Ascending aorta (tissue), 2 donors: ENCODE measurements at regions not wholly inside any gene's neighbourhood (a gene's known extent, or its start where the extent isn't known, plus 50 kb on each side); places are given as distances from the start of the nearest gene placed in this dataset.

Source experiments
- DNase-seq, 2 donors: peaks; one replicate each; pipeline ENCODE4 v3.0.0-alpha.2; 2019; ENCODE audit warnings: low spot score in 2 of 2
- H3K27ac ChIP-seq, 2 donors: fragments of 200-600 bp; sonication (generic); one replicate each; pipeline ENCODE4 v1.5.1; 2016 to 2017; ENCODE audit warnings: mild to moderate bottlenecking in 1 of 2
- H3K27me3 ChIP-seq: fragments of 200-600 bp; sonication (generic); one replicate; pipeline ENCODE4 v1.5.1; 2017
- H3K36me3 ChIP-seq, 2 donors: fragments of 200-600 bp; sonication (generic); one replicate each; pipeline ENCODE4 v1.5.1; 2016
- H3K4me1 ChIP-seq, 2 donors: fragments of 200-600 bp; sonication (generic); one replicate each; pipeline ENCODE4 v1.5.1; 2016 to 2017; ENCODE audit warnings: mild to moderate bottlenecking in 1 of 2
- H3K4me3 ChIP-seq, 2 donors: fragments of 200-600 bp; sonication (generic); one replicate each; pipeline ENCODE4 v1.5.1; 2016 to 2017; ENCODE audit warnings: mild to moderate bottlenecking in 1 of 2
- H3K9me3 ChIP-seq, 2 donors: fragments of 200-600 bp; sonication (generic); one replicate each; pipeline ENCODE4 v1.5.1; 2016
- intact Hi-C: fragments of 100-400 bp; cut with DNase I; formaldehyde crosslinking; loops from one replicate; pipeline ENCODE4 v1.15.1; 2023
- TF ChIP-seq, protein P1 (sequence below), 3 experiments: fragments of 200-600 bp in 2 of 3; fragments of 450-650 bp in 1 of 3; sonication (generic) in 2 of 3; IDR thresholded peaks; one replicate each; pipeline ENCODE4 v1.5.1; 2016 to 2019; ENCODE audit warnings: antibody characterized with exemption in 3 of 3, mild to moderate bottlenecking in 1 of 3, moderate library complexity in 1 of 3

- Histone ChIP-seq H3K4me3 (no peak overlapping the region), H3K9me3 (no peaks in the 10 kb centered on the region), H3K27me3 (no peaks in the 10 kb centered on the region), H3K36me3 (no peaks in the 10 kb centered on the region), H3K27ac (no peak overlapping the region), H3K4me1 (peaks cover 3 to 10% of the 10 kb centered on the region in 2 donors)
- TF ChIP-seq, protein P1, sequence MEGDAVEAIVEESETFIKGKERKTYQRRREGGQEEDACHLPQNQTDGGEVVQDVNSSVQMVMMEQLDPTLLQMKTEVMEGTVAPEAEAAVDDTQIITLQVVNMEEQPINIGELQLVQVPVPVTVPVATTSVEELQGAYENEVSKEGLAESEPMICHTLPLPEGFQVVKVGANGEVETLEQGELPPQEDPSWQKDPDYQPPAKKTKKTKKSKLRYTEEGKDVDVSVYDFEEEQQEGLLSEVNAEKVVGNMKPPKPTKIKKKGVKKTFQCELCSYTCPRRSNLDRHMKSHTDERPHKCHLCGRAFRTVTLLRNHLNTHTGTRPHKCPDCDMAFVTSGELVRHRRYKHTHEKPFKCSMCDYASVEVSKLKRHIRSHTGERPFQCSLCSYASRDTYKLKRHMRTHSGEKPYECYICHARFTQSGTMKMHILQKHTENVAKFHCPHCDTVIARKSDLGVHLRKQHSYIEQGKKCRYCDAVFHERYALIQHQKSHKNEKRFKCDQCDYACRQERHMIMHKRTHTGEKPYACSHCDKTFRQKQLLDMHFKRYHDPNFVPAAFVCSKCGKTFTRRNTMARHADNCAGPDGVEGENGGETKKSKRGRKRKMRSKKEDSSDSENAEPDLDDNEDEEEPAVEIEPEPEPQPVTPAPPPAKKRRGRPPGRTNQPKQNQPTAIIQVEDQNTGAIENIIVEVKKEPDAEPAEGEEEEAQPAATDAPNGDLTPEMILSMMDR (IDR thresholded peaks at IDR 0.05) = no peak
- intact Hi-C loops = loop anchor here (5.0 to 10.0 kb wide), 2 partner anchors 63 to 925 kb away; no protein-coding TSS in a partner anchor
- no peak for DNase-seq
These were observed 129.2 kb downstream of the UNC5CL start for GRCh38 chr6:40909811-40910210.

DNA sequence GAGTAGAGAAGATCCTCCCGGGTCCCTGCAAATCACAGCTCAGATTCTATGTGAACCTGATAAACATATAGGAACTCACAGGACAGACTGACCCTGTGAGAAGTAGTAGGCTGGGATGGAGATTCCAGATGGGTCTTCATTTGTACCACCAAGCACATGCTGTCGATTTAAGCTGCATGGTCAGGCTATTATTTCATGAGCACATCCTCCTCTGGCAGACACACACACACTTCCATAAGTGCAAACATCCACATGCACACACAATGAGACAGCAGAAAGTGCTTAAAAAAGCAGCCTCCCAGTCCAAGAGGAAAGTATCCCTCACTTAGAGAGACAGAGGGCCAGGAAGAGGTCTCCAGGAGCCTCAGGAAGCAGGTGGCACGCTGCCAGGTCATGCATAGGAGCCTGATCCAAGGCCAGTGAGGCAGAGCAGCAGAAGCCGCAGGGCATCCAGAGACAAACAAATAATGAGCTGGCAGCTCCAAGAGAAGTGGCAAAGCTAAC, 131.8 kb downstream of the UNC5CL start:
- H3K4me1 ChIP-seq = peaks cover 3 to 12% of the 10 kb centered on the region in 2 donors
- no peak for DNase-seq
- H3K4me3 ChIP-seq = no peak overlapping the region
- no peaks in the 10 kb centered on the region for H3K36me3 ChIP-seq
- intact Hi-C loops = no loop called here
- H3K27me3 ChIP-seq = no peaks in the 10 kb centered on the region
- H3K27ac ChIP-seq = peak overlapping the region in 1 of 2 donors; percentile 5
- H3K9me3 ChIP-seq = no peaks in the 10 kb centered on the region
- TF ChIP-seq, protein P1 (IDR thresholded peaks at IDR 0.05) = no peak

GRCh38 chr6:40906759-40907158, 132.3 kb downstream of the UNC5CL start:
- Histone ChIP-seq H3K27me3 (no peaks in the 10 kb centered on the region), H3K4me3 (no peak overlapping the region), H3K36me3 (no peaks in the 10 kb centered on the region), H3K4me1 (peaks cover 3 to 17% of the 10 kb centered on the region in 2 donors), H3K27ac (peak overlapping the region in 1 of 2 donors; percentile 5), H3K9me3 (no peaks in the 10 kb centered on the region)
- no peak for DNase-seq
- intact Hi-C loops = no loop called here
- TF ChIP-seq, protein P1 (IDR thresholded peaks at IDR 0.05) = no peak

GRCh38 chr6:40904583-40905194, 134.3 kb downstream of the UNC5CL start:
- intact Hi-C loops = no loop called here
- no peak for DNase-seq
- peaks cover 15 to 35% of the 10 kb centered on the region in 2 donors for H3K4me1 ChIP-seq
- no peaks in the 10 kb centered on the region for H3K27me3 ChIP-seq
- no peaks in the 10 kb centered on the region for H3K36me3 ChIP-seq
- TF ChIP-seq, protein P1 (IDR thresholded peaks at IDR 0.05) = no peak
- no peak overlapping the region for H3K4me3 ChIP-seq
- H3K9me3 ChIP-seq = no peaks in the 10 kb centered on the region
- H3K27ac ChIP-seq = no peak overlapping the region

- TF ChIP-seq, protein P1 (IDR thresholded peaks at IDR 0.05) = no peak
- H3K4me1 ChIP-seq = peaks cover 15 to 35% of the 10 kb centered on the region in 2 donors
These were observed 135.6 kb downstream of the UNC5CL start for GRCh38 chr6:40903456-40903855.

More at GRCh38 chr6:40903456-40903855, 135.6 kb downstream of the UNC5CL start:
- no peaks in the 10 kb centered on the region for H3K27me3 ChIP-seq
- DNase-seq = no peak
- H3K4me3 ChIP-seq = no peak overlapping the region
- no peak overlapping the region for H3K27ac ChIP-seq
- no peaks in the 10 kb centered on the region for H3K9me3 ChIP-seq
- no peaks in the 10 kb centered on the region for H3K36me3 ChIP-seq
- intact Hi-C loops = no loop called here
